GM12878 (cell line): ENCODE measurements at regions not wholly inside any gene's neighbourhood (a gene's known extent, or its start where the extent isn't known, plus 50 kb on each side); places are given as distances from the start of the nearest gene placed in this dataset.

Experiments
- ATAC-seq: fragments of 200-7000 bp; cut with Tn5 transposase; 3 replicates; pipeline ENCODE4 v1.9.1; 2020; ENCODE audit warnings: mild to moderate bottlenecking, moderate library complexity
- BruUV-seq: library from RNA; stranded (reverse); fragments of 400-500 nt; replicated peaks from 2 replicates; lab custom pipeline; 2021; lab: Mats Ljungman, UMichigan
- CTCF ChIA-PET: fragments of 300-600 bp; sonication (Branson Sonifier 250); formaldehyde crosslinking; extraction: SDS; loops from one replicate; lab custom pipeline; 2021; ENCODE audit warnings: inconsistent platforms; lab: Yijun Ruan, JAX
- POLR2A ChIA-PET: fragments of 350-600 bp; formaldehyde crosslinking; extraction: SDS; loops from one replicate; lab custom pipeline; 2021; ENCODE audit warnings: inconsistent platforms; lab: Charles Lee
- RAD21 ChIA-PET: fragments of 300-600 bp; sonication (Branson Sonifier 250); formaldehyde crosslinking; loops from one replicate; lab custom pipeline; 2023; ENCODE audit warnings: antibody characterized with exemption; ENCODE audit not compliant: unreplicated experiment; lab: Charles Lee
- SMC1A ChIA-PET: fragments of 300-600 bp; sonication (Branson Sonifier 250); formaldehyde crosslinking; loops from one replicate; lab custom pipeline; 2023; ENCODE audit not compliant: unreplicated experiment, uncharacterized antibody; lab: Charles Lee
- DNase-seq: peaks from one replicate; pipeline ENCODE4 v3.0.0-alpha.2; 2011; ENCODE audit warnings: low read depth, low spot score
- FAIRE-seq: peaks from 3 replicates; lab custom pipeline; 2011; peaks lifted over from hg19 to GRCh38; lab: Jason Lieb, UNC
- H2AFZ ChIP-seq: 2 replicates; pipeline ENCODE4 v1.6.0; 2011; ENCODE audit warnings: low read depth, low read length, control low read depth; ENCODE audit not compliant: control insufficient read depth
- H3K27ac ChIP-seq: 2 replicates; pipeline ENCODE4 v1.5.1; 2011; ENCODE audit warnings: control low read depth; ENCODE audit not compliant: control insufficient read depth, insufficient read depth
- H3K27me3 ChIP-seq, 2 experiments: replicated peaks in 1 of 2; 2 replicates each; pipeline versions ENCODE4 v1.6.0 to v1.6.1; 2011; ENCODE audit warnings: low read length in 1 of 2; ENCODE audit not compliant: control insufficient read depth in 2 of 2, insufficient read depth in 2 of 2
- H3K36me3 ChIP-seq, 2 experiments: 2 replicates each; pipeline ENCODE4 v1.5.1; 2011; ENCODE audit warnings: low read length in 1 of 2; ENCODE audit not compliant: control insufficient read depth in 2 of 2, insufficient read depth in 2 of 2
- H3K4me1 ChIP-seq: 2 replicates; pipeline ENCODE4 v1.6.1; 2011; ENCODE audit warnings: mild to moderate bottlenecking, low read length, moderate library complexity, mixed read lengths; ENCODE audit not compliant: control insufficient read depth, insufficient read depth
- H3K4me2 ChIP-seq: 2 replicates; pipeline ENCODE4 v1.6.0; 2011; ENCODE audit warnings: control low read depth; ENCODE audit not compliant: control insufficient read depth, insufficient read depth
- H3K4me3 ChIP-seq: fragments of 200-600 bp; sonication (generic); 2 replicates; pipeline ENCODE4 v1.5.1; 2016
- H3K79me2 ChIP-seq: 2 replicates; pipeline ENCODE4 v1.6.0; 2011; ENCODE audit warnings: low read length; ENCODE audit not compliant: control insufficient read depth, insufficient read depth
- H3K9ac ChIP-seq: 2 replicates; pipeline ENCODE4 v1.8.0; 2011; ENCODE audit warnings: low read length, control low read depth, mixed read lengths; ENCODE audit not compliant: control insufficient read depth, insufficient read depth
- H3K9me3 ChIP-seq: replicated peaks from 3 replicates; pipeline ENCODE4 v1.5.1; 2011; ENCODE audit warnings: mild to moderate bottlenecking, low read length; ENCODE audit not compliant: control insufficient read depth, insufficient read depth
- H4K20me1 ChIP-seq: 2 replicates; pipeline ENCODE4 v1.6.0; 2011; ENCODE audit not compliant: control insufficient read depth, insufficient read depth
- CBX3 ChIP-seq: fragments of 200-600 bp; sonication (generic); IDR thresholded peaks from 2 replicates; pipeline ENCODE4 v1.6.1; 2016; ENCODE audit warnings: low read depth, borderline replicate concordance
- CEBPB ChIP-seq, 2 experiments: fragments of 150-350 bp in 1 of 2; IDR thresholded peaks; 2 replicates each; pipeline ENCODE4 v1.6.1; 2012 to 2014; ENCODE audit warnings: low read depth in 2 of 2, low read length in 2 of 2, borderline replicate concordance in 1 of 2, inconsistent platforms in 1 of 2
- EZH2 ChIP-seq: IDR thresholded peaks from 2 replicates; pipeline ENCODE4 v1.6.1; 2012; ENCODE audit warnings: low read depth, mild to moderate bottlenecking, control low read depth, inconsistent platforms, low read length, borderline replicate concordance; ENCODE audit not compliant: control insufficient read depth
- HDGF ChIP-seq: fragments of 450-650 bp; IDR thresholded peaks from 2 replicates; pipeline ENCODE4 v1.6.1; 2016; ENCODE audit warnings: antibody characterized with exemption
- IRF5 ChIP-seq: fragments of 450-650 bp; IDR thresholded peaks from 2 replicates; pipeline ENCODE4 v1.6.1; 2017; ENCODE audit warnings: borderline replicate concordance
- MEF2B ChIP-seq: fragments of 450-650 bp; IDR thresholded peaks from 2 replicates; pipeline ENCODE4 v1.6.1; 2018; ENCODE audit warnings: mild to moderate bottlenecking, moderate library complexity; ENCODE audit not compliant: partially characterized antibody, poor library complexity, severe bottlenecking
- NFXL1 ChIP-seq: fragments of 450-650 bp; IDR thresholded peaks from 2 replicates; pipeline ENCODE4 v1.6.1; 2017; ENCODE audit warnings: antibody characterized with exemption, mild to moderate bottlenecking, borderline replicate concordance
- POU2F2 ChIP-seq: IDR thresholded peaks from 3 replicates; pipeline ENCODE4 v1.6.1; 2011; ENCODE audit warnings: low read depth, mild to moderate bottlenecking, low read length, borderline replicate concordance
- RAD51 ChIP-seq: fragments of 450-650 bp; IDR thresholded peaks from 2 replicates; pipeline ENCODE4 v1.6.1; 2016; ENCODE audit warnings: moderate library complexity, mild to moderate bottlenecking, inconsistent platforms
- SREBF1 ChIP-seq: IDR thresholded peaks from 2 replicates; pipeline ENCODE4 v1.6.1; 2012; ENCODE audit warnings: mild to moderate bottlenecking, low read length
- TAF1 ChIP-seq: IDR thresholded peaks from 2 replicates; pipeline ENCODE4 v1.6.1; 2011; ENCODE audit warnings: mild to moderate bottlenecking, low read depth, low read length, borderline replicate concordance
- TARDBP ChIP-seq: IDR thresholded peaks from 2 replicates; pipeline ENCODE4 v1.6.1; 2016; ENCODE audit warnings: borderline replicate concordance
- ZNF592 ChIP-seq: fragments of 450-650 bp; IDR thresholded peaks from 2 replicates; pipeline ENCODE4 v1.6.1; 2017; ENCODE audit warnings: mild to moderate bottlenecking, moderate library complexity
- WGBS: methylation state at CpG from one replicate; pipeline ENCODE4 v1.1.6; 2016; ENCODE audit warnings: low lambda C conversion rate; ENCODE audit not compliant: insufficient replicate concordance, insufficient coverage; ENCODE audit errors: missing lambda C conversion rate; 5-methylcytosine and 5-hydroxymethylcytosine counted together
- in situ Hi-C: fragments of 300-500 bp; cut with MboI; formaldehyde crosslinking; loops from 9 replicates; pipeline ENCODE4 v1.14.3; 2018; ENCODE audit warnings: mixed read lengths
- intact Hi-C: fragments of 100-400 bp; cut with micrococcal nuclease; formaldehyde crosslinking; loops from one replicate; pipeline ENCODE4 v1.14.2; 2022; ENCODE audit not compliant: unreplicated experiment
- TF ChIP-seq, protein P1 (sequence below): fragments of 450-650 bp; IDR thresholded peaks from 2 replicates; pipeline ENCODE4 v1.6.1; 2017; ENCODE audit warnings: low read depth, mild to moderate bottlenecking, moderate library complexity
- TF ChIP-seq, protein P2 (sequence below): fragments of 450-650 bp; IDR thresholded peaks from 2 replicates; pipeline ENCODE4 v1.6.1; 2017; ENCODE audit warnings: mild to moderate bottlenecking

GRCh38 chr4:13950491-13950890, 323.0 kb upstream of the BOD1L1 start:
- Histone ChIP-seq H3K27me3 (no peaks in the 10 kb centered on the region), H3K9ac (no peak overlapping the region), H3K4me1 (no peaks in the 10 kb centered on the region), H3K9me3 (no peaks in the 10 kb centered on the region), H3K79me2 (no peaks in the 10 kb centered on the region), H3K4me2 (no peak overlapping the region), H2AFZ (no peak overlapping the region), H3K36me3 (no peaks in the 10 kb centered on the region), H3K27ac (no peak overlapping the region), H4K20me1 (no peaks in the 10 kb centered on the region), H3K4me3 (no peak overlapping the region)
- ATAC-seq (no peak), FAIRE-seq (no peak), DNase-seq (no peak)
- RAD21 ChIA-PET, result no interaction called here
- CTCF ChIA-PET, result no interaction called here
- in situ Hi-C loops (no loop called here), intact Hi-C loops (no loop called here)
- 32% methylated on average over 4 of the region's 4 CpGs for WGBS
- TF ChIP-seq IRF5 (no peak), TAF1 (no peak), CBX3 (no peak), CEBPB (IDR thresholded peaks at IDR 0.05; ENCODE audit: borderline replicate concordance in 1 of 2, low read depth in 2 of 2, low read length in 2 of 2) (no peak), SREBF1 (no peak), HDGF (no peak), EZH2 (no peak), ZNF592 (no peak), MEF2B (no peak), RAD51 (no peak), POU2F2 (no peak), TARDBP (no peak), NFXL1 (no peak)
- TF ChIP-seq, protein P1, sequence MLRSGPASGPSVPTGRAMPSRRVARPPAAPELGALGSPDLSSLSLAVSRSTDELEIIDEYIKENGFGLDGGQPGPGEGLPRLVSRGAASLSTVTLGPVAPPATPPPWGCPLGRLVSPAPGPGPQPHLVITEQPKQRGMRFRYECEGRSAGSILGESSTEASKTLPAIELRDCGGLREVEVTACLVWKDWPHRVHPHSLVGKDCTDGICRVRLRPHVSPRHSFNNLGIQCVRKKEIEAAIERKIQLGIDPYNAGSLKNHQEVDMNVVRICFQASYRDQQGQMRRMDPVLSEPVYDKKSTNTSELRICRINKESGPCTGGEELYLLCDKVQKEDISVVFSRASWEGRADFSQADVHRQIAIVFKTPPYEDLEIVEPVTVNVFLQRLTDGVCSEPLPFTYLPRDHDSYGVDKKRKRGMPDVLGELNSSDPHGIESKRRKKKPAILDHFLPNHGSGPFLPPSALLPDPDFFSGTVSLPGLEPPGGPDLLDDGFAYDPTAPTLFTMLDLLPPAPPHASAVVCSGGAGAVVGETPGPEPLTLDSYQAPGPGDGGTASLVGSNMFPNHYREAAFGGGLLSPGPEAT, result no peak
- TF ChIP-seq, protein P2, sequence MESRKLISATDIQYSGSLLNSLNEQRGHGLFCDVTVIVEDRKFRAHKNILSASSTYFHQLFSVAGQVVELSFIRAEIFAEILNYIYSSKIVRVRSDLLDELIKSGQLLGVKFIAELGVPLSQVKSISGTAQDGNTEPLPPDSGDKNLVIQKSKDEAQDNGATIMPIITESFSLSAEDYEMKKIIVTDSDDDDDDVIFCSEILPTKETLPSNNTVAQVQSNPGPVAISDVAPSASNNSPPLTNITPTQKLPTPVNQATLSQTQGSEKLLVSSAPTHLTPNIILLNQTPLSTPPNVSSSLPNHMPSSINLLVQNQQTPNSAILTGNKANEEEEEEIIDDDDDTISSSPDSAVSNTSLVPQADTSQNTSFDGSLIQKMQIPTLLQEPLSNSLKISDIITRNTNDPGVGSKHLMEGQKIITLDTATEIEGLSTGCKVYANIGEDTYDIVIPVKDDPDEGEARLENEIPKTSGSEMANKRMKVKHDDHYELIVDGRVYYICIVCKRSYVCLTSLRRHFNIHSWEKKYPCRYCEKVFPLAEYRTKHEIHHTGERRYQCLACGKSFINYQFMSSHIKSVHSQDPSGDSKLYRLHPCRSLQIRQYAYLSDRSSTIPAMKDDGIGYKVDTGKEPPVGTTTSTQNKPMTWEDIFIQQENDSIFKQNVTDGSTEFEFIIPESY, result no peak
- BruUV-seq, result no TSS peak
- SMC1A ChIA-PET, result no interaction called here
- POLR2A ChIA-PET, result no interaction called here
